ENCODE measurements at regions not wholly inside any gene's neighbourhood (a gene's known extent, or its start where the extent isn't known, plus 50 kb on each side); places are given as distances from the start of the nearest gene placed in this dataset.

- no peak for DNase-seq
These were observed 422.0 kb downstream of the GALR1 start for GRCh38 chr18:77671456-77672167.

- DNase-seq, result no peak
These were observed 427.3 kb downstream of the GALR1 start for GRCh38 chr18:77676910-77677309.

GRCh38 chr18:77677536-77677935 lies 427.9 kb downstream of the GALR1 start:
- DNase-seq, result no peak

- DNase-seq, result no peak
These were observed 430.2 kb downstream of the GALR1 start for GRCh38 chr18:77679869-77680268.

- DNase-seq, result no peak
These were observed 450.4 kb downstream of the GALR1 start for GRCh38 chr18:77700051-77700450.

- no peak for DNase-seq
These were observed 452.3 kb downstream of the GALR1 start for GRCh38 chr18:77701977-77702376.

GRCh38 chr18:77702686-77703085 lies 453.0 kb downstream of the GALR1 start:
- DNase-seq, result no peak

GRCh38 chr18:77705301-77705700 lies 455.7 kb downstream of the GALR1 start:
- no peak for DNase-seq

- DNase-seq, result no peak
These were observed 459.3 kb downstream of the GALR1 start for GRCh38 chr18:77708826-77709506.

GRCh38 chr18:77711096-77711495 lies 461.4 kb downstream of the GALR1 start:
- no peak for DNase-seq

GRCh38 chr18:77714716-77715115 lies 465.1 kb downstream of the GALR1 start:
- DNase-seq, result no peak

GRCh38 chr18:77716282-77716681 lies 466.6 kb downstream of the GALR1 start:
- DNase-seq, result no peak

GRCh38 chr18:77733292-77733903 lies 483.8 kb downstream of the GALR1 start:
- no peak for DNase-seq

- no peak for DNase-seq
These were observed 487.2 kb downstream of the GALR1 start for GRCh38 chr18:77736842-77737241.

- DNase-seq, result no peak
These were observed 487.8 kb downstream of the GALR1 start for GRCh38 chr18:77737405-77737804.

- DNase-seq, result peak in 1 of 2 donors; percentile 1
These were observed 499.4 kb downstream of the GALR1 start for GRCh38 chr18:77749089-77749488.

- no peak for DNase-seq
These were observed 500.4 kb downstream of the GALR1 start for GRCh38 chr18:77750006-77750405.

GRCh38 chr18:77754475-77755044 lies 504.9 kb downstream of the GALR1 start:
- no peak for DNase-seq

- DNase-seq, result no peak
These were observed 505.5 kb downstream of the GALR1 start for GRCh38 chr18:77755187-77755586.

- DNase-seq, result no peak
These were observed 511.7 kb downstream of the GALR1 start for GRCh38 chr18:77761332-77761731.

- DNase-seq, result no peak
These were observed 512.4 kb downstream of the GALR1 start for GRCh38 chr18:77762014-77762413.

- no peak for DNase-seq
These were observed 513.0 kb downstream of the GALR1 start for GRCh38 chr18:77762642-77763041.

GRCh38 chr18:77763530-77764145 lies 514.0 kb downstream of the GALR1 start:
- DNase-seq, result no peak
